ENCODE measurements at regions not wholly inside any gene's neighbourhood (a gene's known extent, or its start where the extent isn't known, plus 50 kb on each side); places are given as distances from the start of the nearest gene placed in this dataset.

GRCh38 chr7:371119-371778 is 81.3 kb downstream of the FOXL3 start:
- DNase-seq (ENCODE audit: low read depth in 2 of 2), result no peak

- DNase-seq (ENCODE audit: low read depth in 2 of 2), result no peak
These were observed 82.0 kb downstream of the FOXL3 start for GRCh38 chr7:371779-372545.

- no peak for DNase-seq (ENCODE audit: low read depth in 2 of 2)
These were observed 82.6 kb downstream of the FOXL3 start for GRCh38 chr7:372546-372931.

- no peak for DNase-seq (ENCODE audit: low read depth in 2 of 2)
These were observed 83.2 kb downstream of the FOXL3 start for GRCh38 chr7:372932-373791.

GRCh38 chr7:373818-374705 is 84.1 kb downstream of the FOXL3 start:
- no peak for DNase-seq (ENCODE audit: low read depth in 2 of 2)

- no peak for DNase-seq (ENCODE audit: low read depth in 2 of 2)
These were observed 84.8 kb downstream of the FOXL3 start for GRCh38 chr7:374706-375311.

- DNase-seq (ENCODE audit: low read depth in 2 of 2), result no peak
These were observed 85.4 kb downstream of the FOXL3 start for GRCh38 chr7:375321-375831.

GRCh38 chr7:375901-376305 is 85.9 kb downstream of the FOXL3 start:
- DNase-seq (ENCODE audit: low read depth in 2 of 2), result no peak

- no peak for DNase-seq (ENCODE audit: low read depth in 2 of 2)
These were observed 86.5 kb downstream of the FOXL3 start for GRCh38 chr7:376306-377079.

- no peak for DNase-seq (ENCODE audit: low read depth in 2 of 2)
These were observed 87.4 kb downstream of the FOXL3 start for GRCh38 chr7:377080-378040.

GRCh38 chr7:378041-378420 is 88.1 kb downstream of the FOXL3 start:
- DNase-seq (ENCODE audit: low read depth in 2 of 2), result no peak

GRCh38 chr7:378551-379455 is 88.8 kb downstream of the FOXL3 start:
- no peak for DNase-seq (ENCODE audit: low read depth in 2 of 2)

GRCh38 chr7:379456-380138 is 89.6 kb downstream of the FOXL3 start:
- DNase-seq (ENCODE audit: low read depth in 2 of 2), result no peak

GRCh38 chr7:380139-380485 is 90.1 kb downstream of the FOXL3 start:
- no peak for DNase-seq (ENCODE audit: low read depth in 2 of 2)

GRCh38 chr7:380711-381210 is 90.8 kb downstream of the FOXL3 start:
- no peak for DNase-seq (ENCODE audit: low read depth in 2 of 2)

GRCh38 chr7:381211-382042 is 91.5 kb downstream of the FOXL3 start:
- peak; percentile 39 to 41 for DNase-seq (ENCODE audit: low read depth in 2 of 2)

Measured in stimulated activated CD4-positive, alpha-beta T cell treated with anti-CD3 and anti-CD28 coated beads, Interleukin-1b, Interleukin-23, amount 100 ng/mL, for 4 hours (primary cell).